AG10803 (cell line): ENCODE measurements at regions not wholly inside any gene's neighbourhood (a gene's known extent, or its start where the extent isn't known, plus 50 kb on each side); places are given as distances from the start of the nearest gene placed in this dataset.

Source experiments
- DNase-seq: peaks from one replicate; pipeline ENCODE4 v3.0.0; 2010; ENCODE audit warnings: low read depth
- H3K4me3 ChIP-seq: 2 replicates; pipeline ENCODE4 v1.5.1; 2011; ENCODE audit warnings: mild to moderate bottlenecking, low read length, control low read depth
- CTCF ChIP-seq: conservative IDR thresholded peaks from 2 replicates; pipeline ENCODE4 v1.5.1; 2011; ENCODE audit warnings: mild to moderate bottlenecking, low read length, control low read depth, inconsistent platforms

- DNase-seq, result no peak
- no peak for TF ChIP-seq CTCF
- H3K4me3 ChIP-seq, result no peak overlapping the region
Observed at GRCh38 chr4:129481107-129481506, 385.2 kb downstream of the C4orf33 start.

GRCh38 chr4:129488427-129488826, 392.5 kb downstream of the C4orf33 start:
- no peak for DNase-seq
- H3K4me3 ChIP-seq, result no peak overlapping the region
- TF ChIP-seq CTCF, result no peak

- no peak for DNase-seq
- TF ChIP-seq CTCF, result no peak
- no peak overlapping the region for H3K4me3 ChIP-seq
Observed at GRCh38 chr4:129490516-129490915, 394.6 kb downstream of the C4orf33 start.

GRCh38 chr4:129498626-129499025, 402.7 kb downstream of the C4orf33 start:
- no peak overlapping the region for H3K4me3 ChIP-seq
- no peak for TF ChIP-seq CTCF
- no peak for DNase-seq

- no peak for TF ChIP-seq CTCF
- DNase-seq, result no peak
- H3K4me3 ChIP-seq, result no peak overlapping the region
Observed at GRCh38 chr4:129514852-129515251, 418.9 kb downstream of the C4orf33 start.

- TF ChIP-seq CTCF, result no peak
- H3K4me3 ChIP-seq, result no peak overlapping the region
Observed at GRCh38 chr4:129515356-129515755, 419.4 kb downstream of the C4orf33 start.

GRCh38 chr4:129526812-129527211, 430.9 kb downstream of the C4orf33 start:
- no peak overlapping the region for H3K4me3 ChIP-seq
- TF ChIP-seq CTCF, result no peak
- DNase-seq, result no peak

More at GRCh38 chr4:129515356-129515755, 419.4 kb downstream of the C4orf33 start:
- DNase-seq, result no peak
